ENCODE measurements at regions not wholly inside any gene's neighbourhood (a gene's known extent, or its start where the extent isn't known, plus 50 kb on each side); places are given as distances from the start of the nearest gene placed in this dataset.
"Not testable (repeated sequence)": the region's sequence is repeated elsewhere in the genome, so short reads cannot be mapped to it uniquely, and the experiment has no call there.

GRCh38 chr7:46934198-46934825 is 647.6 kb downstream of the TNS3 start:
- no peak for DNase-seq (ENCODE audit: low read depth)

- DNase-seq (ENCODE audit: low read depth): no peak
These were observed 648.3 kb downstream of the TNS3 start for GRCh38 chr7:46933596-46933995.

- no peak for DNase-seq (ENCODE audit: low read depth)
These were observed 649.1 kb downstream of the TNS3 start for GRCh38 chr7:46932676-46933424.

GRCh38 chr7:46932306-46932675 is 649.6 kb downstream of the TNS3 start:
- no peak for DNase-seq (ENCODE audit: low read depth)

GRCh38 chr7:46930366-46930765 is 651.5 kb downstream of the TNS3 start:
- DNase-seq (ENCODE audit: low read depth): no peak

- no peak for DNase-seq (ENCODE audit: low read depth)
These were observed 652.6 kb downstream of the TNS3 start for GRCh38 chr7:46929359-46929758.

- DNase-seq (ENCODE audit: low read depth): no peak
These were observed 653.2 kb downstream of the TNS3 start for GRCh38 chr7:46928719-46929118.

- no peak for DNase-seq (ENCODE audit: low read depth)
These were observed 654.6 kb downstream of the TNS3 start for GRCh38 chr7:46927131-46927810.

- DNase-seq (ENCODE audit: low read depth): no peak
These were observed 665.3 kb downstream of the TNS3 start for GRCh38 chr7:46916581-46916980.

GRCh38 chr7:46912692-46913091 is 669.2 kb downstream of the TNS3 start:
- no peak for DNase-seq (ENCODE audit: low read depth)

GRCh38 chr7:46909601-46910051 is 672.3 kb downstream of the TNS3 start:
- DNase-seq (ENCODE audit: low read depth): no peak

GRCh38 chr7:46908770-46909169 is 673.1 kb downstream of the TNS3 start:
- no peak for DNase-seq (ENCODE audit: low read depth)

- DNase-seq (ENCODE audit: low read depth): not testable (repeated sequence)
These were observed 677.4 kb downstream of the TNS3 start for GRCh38 chr7:46904523-46904922.

GRCh38 chr7:46902463-46902862 is 679.4 kb downstream of the TNS3 start:
- DNase-seq (ENCODE audit: low read depth): no peak

- DNase-seq (ENCODE audit: low read depth): no peak
These were observed 681.3 kb downstream of the TNS3 start for GRCh38 chr7:46900312-46901263.

- no peak for DNase-seq (ENCODE audit: low read depth)
These were observed 684.5 kb downstream of the TNS3 start for GRCh38 chr7:46897381-46897780.

GRCh38 chr7:46886669-46887374 is 695.1 kb downstream of the TNS3 start:
- DNase-seq (ENCODE audit: low read depth): no peak

GRCh38 chr7:46885167-46885566 is 696.7 kb downstream of the TNS3 start:
- no peak for DNase-seq (ENCODE audit: low read depth)

GRCh38 chr7:46881507-46882127 is 700.3 kb downstream of the TNS3 start:
- no peak for DNase-seq (ENCODE audit: low read depth)

GRCh38 chr7:46880508-46881196 is 701.3 kb downstream of the TNS3 start:
- DNase-seq (ENCODE audit: low read depth): no peak

Data from activated T-cell treated with anti-CD3 and anti-CD28 coated beads for 24 hours (primary cell).